ENCODE measurements at regions not wholly inside any gene's neighbourhood (a gene's known extent, or its start where the extent isn't known, plus 50 kb on each side); places are given as distances from the start of the nearest gene placed in this dataset.
"Not testable (repeated sequence)": the region's sequence is repeated elsewhere in the genome, so short reads cannot be mapped to it uniquely, and the experiment has no call there.

GRCh38 chr2:223180463-223180862 lies 128.5 kb downstream of the KCNE4 start:
- H3K9me3 ChIP-seq (ENCODE audit: control insufficient read depth in 2 of 2, low read length in 2 of 2), result no peaks in the 10 kb centered on the region
- H3K36me3 ChIP-seq (ENCODE audit: control insufficient read depth in 2 of 2, insufficient read depth in 2 of 2, low read length in 2 of 2), result no peaks in the 10 kb centered on the region
- H3K4me3 ChIP-seq (ENCODE audit: low read length in 2 of 2), result no peak overlapping the region
- H3K4me1 ChIP-seq (ENCODE audit: control insufficient read depth, insufficient read depth, low read length), result peaks cover 2% of the 10 kb centered on the region
- H3K27me3 ChIP-seq (ENCODE audit: control insufficient read depth in 1 of 2, insufficient read depth in 2 of 2, low read length in 2 of 2), result no peaks in the 10 kb centered on the region
- H3K27ac ChIP-seq (ENCODE audit: low read length), result no peak overlapping the region
- H3K9ac ChIP-seq (ENCODE audit: low read length in 2 of 2), result no peak overlapping the region

GRCh38 chr2:223181561-223181960 lies 129.6 kb downstream of the KCNE4 start:
- no peak overlapping the region for H3K4me3 ChIP-seq (ENCODE audit: low read length in 2 of 2)
- no peaks in the 10 kb centered on the region for H3K9me3 ChIP-seq (ENCODE audit: control insufficient read depth in 2 of 2, low read length in 2 of 2)
- H3K27ac ChIP-seq (ENCODE audit: low read length), result no peak overlapping the region
- H3K9ac ChIP-seq (ENCODE audit: low read length in 2 of 2), result no peak overlapping the region
- H3K36me3 ChIP-seq (ENCODE audit: control insufficient read depth in 2 of 2, insufficient read depth in 2 of 2, low read length in 2 of 2), result no peaks in the 10 kb centered on the region
- H3K27me3 ChIP-seq (ENCODE audit: control insufficient read depth in 1 of 2, insufficient read depth in 2 of 2, low read length in 2 of 2), result no peaks in the 10 kb centered on the region
- H3K4me1 ChIP-seq (ENCODE audit: control insufficient read depth, insufficient read depth, low read length), result no peaks in the 10 kb centered on the region

GRCh38 chr2:223182356-223182755 lies 130.4 kb downstream of the KCNE4 start:
- H3K9ac ChIP-seq (ENCODE audit: low read length in 2 of 2), result no peak overlapping the region
- no peak overlapping the region for H3K27ac ChIP-seq (ENCODE audit: low read length)
- H3K36me3 ChIP-seq (ENCODE audit: control insufficient read depth in 2 of 2, insufficient read depth in 2 of 2, low read length in 2 of 2), result no peaks in the 10 kb centered on the region
- H3K4me1 ChIP-seq (ENCODE audit: control insufficient read depth, insufficient read depth, low read length), result no peaks in the 10 kb centered on the region
- H3K27me3 ChIP-seq (ENCODE audit: control insufficient read depth in 1 of 2, insufficient read depth in 2 of 2, low read length in 2 of 2), result no peaks in the 10 kb centered on the region
- H3K9me3 ChIP-seq (ENCODE audit: control insufficient read depth in 2 of 2, low read length in 2 of 2), result no peaks in the 10 kb centered on the region
- H3K4me3 ChIP-seq (ENCODE audit: low read length in 2 of 2), result no peak overlapping the region

- Histone ChIP-seq H3K9me3 (ENCODE audit: control insufficient read depth in 2 of 2, low read length in 2 of 2) (no peaks in the 10 kb centered on the region), H3K27ac (ENCODE audit: low read length) (no peak overlapping the region), H3K36me3 (ENCODE audit: control insufficient read depth in 2 of 2, insufficient read depth in 2 of 2, low read length in 2 of 2) (no peaks in the 10 kb centered on the region), H3K4me1 (ENCODE audit: control insufficient read depth, insufficient read depth, low read length) (no peaks in the 10 kb centered on the region), H3K9ac (ENCODE audit: low read length in 2 of 2) (no peak overlapping the region), H3K27me3 (ENCODE audit: control insufficient read depth in 1 of 2, insufficient read depth in 2 of 2, low read length in 2 of 2) (no peaks in the 10 kb centered on the region), H3K4me3 (ENCODE audit: low read length in 2 of 2) (no peak overlapping the region)
Observed at GRCh38 chr2:223185638-223186037, 133.6 kb downstream of the KCNE4 start.

GRCh38 chr2:223187256-223187655 lies 135.3 kb downstream of the KCNE4 start:
- Histone ChIP-seq H3K4me3 (ENCODE audit: low read length in 2 of 2) (no peak overlapping the region), H3K27me3 (ENCODE audit: control insufficient read depth in 1 of 2, insufficient read depth in 2 of 2, low read length in 2 of 2) (no peaks in the 10 kb centered on the region), H3K36me3 (ENCODE audit: control insufficient read depth in 2 of 2, insufficient read depth in 2 of 2, low read length in 2 of 2) (no peaks in the 10 kb centered on the region), H3K9ac (ENCODE audit: low read length in 2 of 2) (no peak overlapping the region), H3K4me1 (ENCODE audit: control insufficient read depth, insufficient read depth, low read length) (no peaks in the 10 kb centered on the region), H3K27ac (ENCODE audit: low read length) (no peak overlapping the region), H3K9me3 (ENCODE audit: control insufficient read depth in 2 of 2, low read length in 2 of 2) (no peaks in the 10 kb centered on the region)

GRCh38 chr2:223190561-223191206 lies 138.7 kb downstream of the KCNE4 start:
- not testable (repeated sequence) for H3K4me3 ChIP-seq (ENCODE audit: low read length in 2 of 2); H3K27me3 ChIP-seq (ENCODE audit: control insufficient read depth in 1 of 2, insufficient read depth in 2 of 2, low read length in 2 of 2); H3K9me3 ChIP-seq (ENCODE audit: control insufficient read depth in 2 of 2, low read length in 2 of 2); H3K9ac ChIP-seq (ENCODE audit: low read length in 2 of 2); H3K36me3 ChIP-seq (ENCODE audit: control insufficient read depth in 2 of 2, insufficient read depth in 2 of 2, low read length in 2 of 2); H3K4me1 ChIP-seq (ENCODE audit: control insufficient read depth, insufficient read depth, low read length); H3K27ac ChIP-seq (ENCODE audit: low read length)

GRCh38 chr2:223196331-223196730 lies 144.3 kb downstream of the KCNE4 start:
- Histone ChIP-seq H3K9me3 (ENCODE audit: control insufficient read depth in 2 of 2, low read length in 2 of 2) (no peaks in the 10 kb centered on the region), H3K36me3 (ENCODE audit: control insufficient read depth in 2 of 2, insufficient read depth in 2 of 2, low read length in 2 of 2) (no peaks in the 10 kb centered on the region), H3K9ac (ENCODE audit: low read length in 2 of 2) (no peak overlapping the region), H3K27me3 (ENCODE audit: control insufficient read depth in 1 of 2, insufficient read depth in 2 of 2, low read length in 2 of 2) (no peaks in the 10 kb centered on the region), H3K27ac (ENCODE audit: low read length) (no peak overlapping the region), H3K4me3 (ENCODE audit: low read length in 2 of 2) (no peak overlapping the region), H3K4me1 (ENCODE audit: control insufficient read depth, insufficient read depth, low read length) (no peaks in the 10 kb centered on the region)

GRCh38 chr2:223197046-223197445 lies 145.1 kb downstream of the KCNE4 start:
- Histone ChIP-seq H3K4me3 (ENCODE audit: low read length in 2 of 2) (no peak overlapping the region), H3K9me3 (ENCODE audit: control insufficient read depth in 2 of 2, low read length in 2 of 2) (no peaks in the 10 kb centered on the region), H3K9ac (ENCODE audit: low read length in 2 of 2) (no peak overlapping the region), H3K4me1 (ENCODE audit: control insufficient read depth, insufficient read depth, low read length) (no peaks in the 10 kb centered on the region), H3K36me3 (ENCODE audit: control insufficient read depth in 2 of 2, insufficient read depth in 2 of 2, low read length in 2 of 2) (no peaks in the 10 kb centered on the region), H3K27ac (ENCODE audit: low read length) (no peak overlapping the region), H3K27me3 (ENCODE audit: control insufficient read depth in 1 of 2, insufficient read depth in 2 of 2, low read length in 2 of 2) (no peaks in the 10 kb centered on the region)

- Histone ChIP-seq H3K9me3 (ENCODE audit: control insufficient read depth in 2 of 2, low read length in 2 of 2) (no peaks in the 10 kb centered on the region), H3K27ac (ENCODE audit: low read length) (no peak overlapping the region), H3K4me3 (ENCODE audit: low read length in 2 of 2) (no peak overlapping the region), H3K36me3 (ENCODE audit: control insufficient read depth in 2 of 2, insufficient read depth in 2 of 2, low read length in 2 of 2) (no peaks in the 10 kb centered on the region), H3K4me1 (ENCODE audit: control insufficient read depth, insufficient read depth, low read length) (no peaks in the 10 kb centered on the region), H3K27me3 (ENCODE audit: control insufficient read depth in 1 of 2, insufficient read depth in 2 of 2, low read length in 2 of 2) (no peaks in the 10 kb centered on the region), H3K9ac (ENCODE audit: low read length in 2 of 2) (no peak overlapping the region)
Observed at GRCh38 chr2:223199531-223200515, 147.8 kb downstream of the KCNE4 start.

- no peaks in the 10 kb centered on the region for H3K27me3 ChIP-seq (ENCODE audit: control insufficient read depth in 1 of 2, insufficient read depth in 2 of 2, low read length in 2 of 2)
- no peak overlapping the region for H3K27ac ChIP-seq (ENCODE audit: low read length)
- H3K36me3 ChIP-seq (ENCODE audit: control insufficient read depth in 2 of 2, insufficient read depth in 2 of 2, low read length in 2 of 2), result no peaks in the 10 kb centered on the region
- H3K4me3 ChIP-seq (ENCODE audit: low read length in 2 of 2), result no peak overlapping the region
- no peak overlapping the region for H3K9ac ChIP-seq (ENCODE audit: low read length in 2 of 2)
- H3K4me1 ChIP-seq (ENCODE audit: control insufficient read depth, insufficient read depth, low read length), result no peaks in the 10 kb centered on the region
- peaks cover 0 to 5% of the 10 kb centered on the region in 2 donors for H3K9me3 ChIP-seq (ENCODE audit: control insufficient read depth in 2 of 2, low read length in 2 of 2)
Observed at GRCh38 chr2:223203971-223204929, 152.3 kb downstream of the KCNE4 start.

Data from stomach smooth muscle (tissue), 2 donors.